HG02798 (cell line): ENCODE measurements at regions not wholly inside any gene's neighbourhood (a gene's known extent, or its start where the extent isn't known, plus 50 kb on each side); places are given as distances from the start of the nearest gene placed in this dataset.

Experiments
- ATAC-seq: cut with Tn5 transposase; IDR thresholded peaks from one replicate; pipeline ENCODE4 v1.9.1; 2021; ENCODE audit warnings: mild to moderate bottlenecking; ENCODE audit not compliant: unreplicated experiment, poor library complexity

DNA sequence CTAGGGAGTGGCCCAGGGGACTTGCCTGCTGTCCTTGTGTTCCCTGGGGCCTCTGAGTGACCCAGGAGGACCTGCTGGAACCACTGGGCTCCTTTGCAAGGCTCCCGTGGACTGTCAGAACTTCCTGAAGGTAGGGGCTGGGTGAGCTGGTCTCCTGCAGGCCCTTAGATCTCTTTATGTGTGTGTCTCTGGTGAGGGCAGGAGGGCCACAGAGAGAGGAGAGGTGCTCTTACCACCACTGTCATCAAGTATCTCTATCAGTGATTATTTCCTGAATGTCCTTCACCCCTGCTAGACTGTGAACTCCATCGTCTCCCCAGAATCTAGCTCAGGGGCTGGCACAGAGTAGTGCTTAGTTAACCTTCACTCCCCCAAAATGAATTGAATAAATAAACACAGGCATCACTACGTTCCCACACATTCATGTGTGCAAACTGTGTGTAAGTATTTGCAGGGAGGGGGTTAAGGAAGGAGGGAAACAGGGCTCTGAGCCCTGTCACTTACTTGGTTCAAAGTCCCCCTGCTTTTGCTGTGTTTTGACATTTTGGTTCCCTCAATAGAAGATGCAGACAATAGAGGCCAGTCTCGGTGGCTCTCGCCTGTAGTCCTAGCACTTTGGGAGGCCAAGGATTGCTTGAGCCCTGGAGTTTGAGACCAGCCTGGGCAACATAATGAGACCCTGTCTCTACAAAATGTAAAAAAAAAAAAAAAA, 100.8 kb upstream of the HAAO start:
- ATAC-seq = no peak

- ATAC-seq = no peak
Measured at GRCh38 chr2:42890791-42891355, 98.5 kb upstream of the HAAO start.

GRCh38 chr2:42888321-42889245, 96.2 kb upstream of the HAAO start:
- no peak for ATAC-seq

DNA sequence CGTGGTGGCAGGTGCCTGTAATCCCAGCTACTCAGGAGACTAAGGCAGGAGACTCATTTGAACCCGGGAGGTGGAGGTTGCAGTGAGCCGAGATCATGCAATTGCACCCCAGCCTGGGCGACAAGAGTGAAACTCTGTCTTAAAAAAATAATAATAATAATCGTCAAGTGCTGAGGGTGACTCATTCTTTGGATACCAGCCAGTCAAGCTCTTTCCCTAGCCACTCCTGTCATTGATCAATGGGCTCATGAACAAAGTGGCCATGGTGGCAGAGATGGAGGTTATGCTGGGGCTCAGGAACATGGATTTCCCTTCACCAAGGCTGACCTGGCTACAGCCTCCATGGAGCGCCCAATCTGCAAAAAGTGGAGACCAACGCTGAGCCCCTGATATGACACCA, 94.5 kb upstream of the HAAO start:
- no peak for ATAC-seq

DNA sequence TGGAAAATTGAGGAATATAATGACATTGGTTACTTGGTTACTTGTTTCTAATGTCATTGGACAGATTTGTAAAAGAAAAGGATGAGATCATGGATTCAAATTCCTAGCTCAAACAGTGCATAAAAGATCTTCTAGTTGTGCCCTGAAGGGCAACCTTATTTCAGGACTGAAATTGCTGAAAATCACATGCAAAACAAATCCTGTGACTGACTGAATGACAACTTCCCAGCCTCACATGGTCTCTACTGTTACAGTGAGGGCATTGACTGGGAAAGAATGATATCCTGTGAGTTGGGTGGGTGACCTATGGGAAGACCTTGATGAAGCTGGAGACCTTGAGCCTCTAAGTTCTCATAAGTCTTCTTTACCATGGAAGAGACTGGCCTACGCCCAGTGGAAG, 90.4 kb upstream of the HAAO start:
- no peak for ATAC-seq

DNA sequence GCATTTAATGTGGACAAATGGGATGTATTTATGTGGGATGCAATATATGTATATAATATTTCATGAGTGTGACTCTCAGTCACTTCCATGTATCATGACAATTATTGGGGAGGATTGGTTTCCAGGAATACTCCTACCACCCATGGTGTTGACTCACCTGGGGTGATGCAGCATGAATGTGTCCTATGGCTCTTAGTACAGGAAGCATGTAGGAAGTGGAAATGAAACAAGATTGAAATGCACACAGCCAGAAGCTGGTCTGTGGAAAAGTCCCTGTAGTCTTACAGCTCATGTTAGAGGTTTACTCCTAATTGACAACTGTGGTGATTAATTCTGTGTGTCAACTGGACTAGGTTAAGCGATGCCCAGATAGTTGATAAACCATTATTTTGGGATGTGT, 89.3 kb upstream of the HAAO start:
- ATAC-seq = no peak

DNA sequence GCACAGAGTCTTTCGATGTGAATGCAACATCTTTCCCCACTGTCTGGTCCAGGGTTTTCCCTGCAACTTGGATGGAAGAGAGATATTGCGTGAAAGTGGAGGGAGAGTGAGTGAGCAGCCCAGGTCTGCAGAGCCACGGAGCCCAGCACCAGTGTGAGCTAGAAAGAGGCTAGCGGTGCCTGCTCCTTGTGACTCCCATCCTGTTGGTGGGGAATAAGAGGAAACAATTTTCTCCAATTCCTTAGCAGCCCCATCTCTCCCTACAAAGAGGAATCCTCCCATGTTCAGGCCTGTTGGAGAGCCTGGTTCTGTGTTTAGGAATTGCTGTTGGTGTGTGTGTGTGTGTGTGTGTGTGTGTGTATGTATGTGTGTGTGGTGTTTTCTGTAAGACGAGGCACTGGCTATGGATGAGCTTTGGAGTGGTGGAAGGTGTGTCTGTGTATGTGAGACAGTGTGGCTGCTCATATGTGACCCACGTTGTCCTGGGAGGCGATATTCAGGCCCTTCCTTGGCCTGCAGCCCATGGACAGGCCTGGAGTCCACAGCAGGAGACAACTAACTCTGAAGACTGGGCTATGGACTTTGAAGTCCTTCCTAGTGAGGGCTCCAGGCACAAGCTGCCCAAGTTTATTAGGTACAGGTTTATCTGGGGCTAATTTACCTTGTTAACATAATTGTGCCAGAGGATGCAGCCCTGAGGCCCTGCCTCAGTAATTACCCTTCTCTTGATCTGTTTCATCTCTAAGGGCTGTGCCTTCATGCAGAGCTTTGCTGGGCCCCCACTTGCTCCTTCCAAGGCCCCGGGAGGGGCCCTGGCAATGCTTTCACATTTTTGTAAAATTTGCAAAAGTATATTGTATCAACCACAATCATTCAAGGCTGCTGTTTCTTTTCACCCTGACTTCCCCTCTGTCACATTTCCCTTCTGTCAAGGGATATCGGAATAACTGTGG, 88.6 kb upstream of the HAAO start:
- ATAC-seq = no peak

- no peak for ATAC-seq
Measured at GRCh38 chr2:42879913-42880737, 87.7 kb upstream of the HAAO start.

- no peak for ATAC-seq
Measured at GRCh38 chr2:42879121-42879705, 86.8 kb upstream of the HAAO start.

DNA sequence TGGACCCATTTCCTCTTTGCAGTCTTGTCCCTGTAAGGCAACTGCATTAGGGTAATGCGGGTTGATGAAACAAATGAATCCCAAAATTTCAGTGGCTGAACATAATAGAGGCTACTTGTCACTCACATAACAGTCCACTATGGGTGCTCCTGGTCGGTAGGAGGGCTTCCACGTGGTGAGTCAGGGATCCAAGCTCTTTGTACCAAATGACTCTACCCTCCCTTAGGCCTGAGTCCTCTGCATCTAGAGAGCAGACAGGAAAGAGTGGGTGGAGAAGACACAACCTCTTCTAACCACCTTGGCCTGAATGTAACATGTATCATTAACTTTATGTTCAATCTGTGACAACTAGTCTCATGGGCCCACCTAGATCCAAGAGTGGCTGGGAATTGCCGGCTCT, 86.2 kb upstream of the HAAO start:
- peak; percentile 77 for ATAC-seq

DNA sequence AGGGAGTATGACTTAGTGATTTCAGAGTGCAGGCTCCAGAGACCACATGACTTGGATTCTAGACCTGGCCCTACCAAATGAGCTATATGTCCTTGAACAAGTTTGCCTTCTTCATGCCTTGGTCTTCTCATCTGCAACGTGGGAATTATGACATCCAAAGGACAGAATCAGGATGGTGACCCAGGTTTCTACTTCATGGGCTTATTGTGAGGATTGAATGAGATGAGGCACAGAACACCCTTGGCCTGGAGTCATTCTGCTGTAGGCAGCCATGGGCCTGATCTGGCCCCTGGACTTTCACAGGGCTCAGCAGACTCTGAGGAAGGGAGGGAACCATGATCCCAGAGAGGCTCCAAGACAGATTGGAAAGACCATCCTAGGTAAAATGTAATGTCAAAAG, 85.6 kb upstream of the HAAO start:
- ATAC-seq = no peak

- ATAC-seq = no peak
Measured at GRCh38 chr2:42877511-42877910, 85.1 kb upstream of the HAAO start.

- ATAC-seq = no peak
Measured at GRCh38 chr2:42876326-42876751, 84.0 kb upstream of the HAAO start.

DNA sequence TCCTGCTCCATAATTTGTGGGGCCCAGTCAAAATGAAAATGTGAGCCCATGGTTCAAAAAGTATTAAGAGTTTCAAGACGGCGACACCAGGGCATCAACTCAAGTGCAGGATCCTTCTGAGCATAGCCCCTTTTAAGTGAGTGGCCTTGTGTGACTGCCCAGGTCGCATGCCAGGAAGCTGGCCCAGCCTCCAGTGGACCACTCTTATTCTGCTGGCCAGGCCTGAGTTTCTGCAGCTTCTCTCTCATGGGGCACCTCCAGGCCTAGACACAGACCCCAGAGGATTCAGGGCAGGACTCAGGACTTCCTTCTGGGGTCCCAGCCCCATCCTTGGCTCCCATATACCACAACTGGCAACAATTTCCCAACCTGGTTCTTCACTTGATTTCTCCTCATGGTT, 83.5 kb upstream of the HAAO start:
- no peak for ATAC-seq

- no peak for ATAC-seq
Measured at GRCh38 chr2:42874949-42875801, 82.8 kb upstream of the HAAO start.

GRCh38 chr2:42872721-42873120, 80.3 kb upstream of the HAAO start:
- no peak for ATAC-seq

GRCh38 chr2:42871372-42871771, 79.0 kb upstream of the HAAO start:
- ATAC-seq = no peak

GRCh38 chr2:42868874-42869273, 76.5 kb upstream of the HAAO start:
- no peak for ATAC-seq
